ENCODE measurements at regions not wholly inside any gene's neighbourhood (a gene's known extent, or its start where the extent isn't known, plus 50 kb on each side); places are given as distances from the start of the nearest gene placed in this dataset.
A peak's percentile ranks its signal among the peaks of the same experiment; 100 is the strongest.

DNA sequence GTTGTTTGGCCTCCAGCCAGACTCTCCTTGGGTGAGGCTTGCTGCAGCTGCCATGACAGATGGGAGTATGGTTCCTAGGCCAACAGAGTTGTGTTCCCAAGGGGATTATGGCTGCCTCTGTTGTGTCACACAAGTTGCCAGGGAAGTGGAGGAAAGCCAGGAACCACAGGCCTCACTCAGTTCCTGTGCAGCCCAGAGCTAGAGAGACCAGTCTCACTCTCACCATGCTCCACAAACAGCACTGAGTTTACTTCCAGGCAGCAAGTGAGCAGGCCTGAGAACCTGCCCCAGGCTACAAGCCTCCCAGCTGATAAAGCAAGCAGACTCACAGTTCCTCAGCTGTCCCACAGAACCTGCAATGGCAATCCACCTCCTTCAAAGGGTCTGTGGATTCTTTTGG is 273.6 kb upstream of the TAS2R1 start:
- ChIA-PET POLR2A (no interaction called here), CTCF (interaction anchor here (1.2 kb wide), 1 partner anchor 242 kb away, joined by 3 read pairs; no protein-coding TSS in a partner anchor)
- Histone ChIP-seq H3K4me2 (no peak overlapping the region), H3K4me1 (no peaks in the 10 kb centered on the region), H3K9me3 (no peaks in the 10 kb centered on the region), H3K4me3 (no peak overlapping the region), H3K27ac (no peak overlapping the region)
- no peak for TF ChIP-seq PHF8 (IDR thresholded peaks at IDR 0.05; ENCODE audit: borderline replicate concordance, low read depth)
- TF ChIP-seq RARB (CRISPR knock-in tag; IDR thresholded peaks at IDR 0.05): no peak
- no peak for TF ChIP-seq ZFP36 (IDR thresholded peaks at IDR 0.05; ENCODE audit: borderline replicate concordance, partially characterized antibody)
- TF ChIP-seq NPAS2 (CRISPR knock-in tag; IDR thresholded peaks at IDR 0.05; ENCODE audit: borderline replicate concordance): no peak
- TF ChIP-seq, protein P1, sequence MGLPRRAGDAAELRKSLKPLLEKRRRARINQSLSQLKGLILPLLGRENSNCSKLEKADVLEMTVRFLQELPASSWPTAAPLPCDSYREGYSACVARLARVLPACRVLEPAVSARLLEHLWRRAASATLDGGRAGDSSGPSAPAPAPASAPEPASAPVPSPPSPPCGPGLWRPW (IDR thresholded peaks at IDR 0.05): no peak
- TF ChIP-seq TP53 (CRISPR knock-in tag; IDR thresholded peaks at IDR 0.05): no peak
- no peak for TF ChIP-seq NR3C1 (IDR thresholded peaks at IDR 0.05)
- TF ChIP-seq, protein P2, sequence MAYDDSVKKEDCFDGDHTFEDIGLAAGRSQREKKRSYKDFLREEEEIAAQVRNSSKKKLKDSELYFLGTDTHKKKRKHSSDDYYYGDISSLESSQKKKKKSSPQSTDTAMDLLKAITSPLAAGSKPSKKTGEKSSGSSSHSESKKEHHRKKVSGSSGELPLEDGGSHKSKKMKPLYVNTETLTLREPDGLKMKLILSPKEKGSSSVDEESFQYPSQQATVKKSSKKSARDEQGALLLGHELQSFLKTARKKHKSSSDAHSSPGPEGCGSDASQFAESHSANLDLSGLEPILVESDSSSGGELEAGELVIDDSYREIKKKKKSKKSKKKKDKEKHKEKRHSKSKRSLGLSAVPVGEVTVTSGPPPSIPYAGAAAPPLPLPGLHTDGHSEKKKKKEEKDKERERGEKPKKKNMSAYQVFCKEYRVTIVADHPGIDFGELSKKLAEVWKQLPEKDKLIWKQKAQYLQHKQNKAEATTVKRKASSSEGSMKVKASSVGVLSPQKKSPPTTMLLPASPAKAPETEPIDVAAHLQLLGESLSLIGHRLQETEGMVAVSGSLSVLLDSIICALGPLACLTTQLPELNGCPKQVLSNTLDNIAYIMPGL (CRISPR knock-in tag; IDR thresholded peaks at IDR 0.05; ENCODE audit: borderline replicate concordance): no peak
- TF ChIP-seq RCOR1 (IDR thresholded peaks at IDR 0.05; ENCODE audit: low read depth, low read length): no peak
- no peak for TF ChIP-seq CBX2 (IDR thresholded peaks at IDR 0.05; ENCODE audit: borderline replicate concordance, low read depth)
- TF ChIP-seq FOSL2 (IDR thresholded peaks at IDR 0.05): no peak
- TF ChIP-seq FOSL2 (CRISPR knock-in tag; IDR thresholded peaks at IDR 0.05): no peak
- TF ChIP-seq JUNB (IDR thresholded peaks at IDR 0.05): no peak
- ATAC-seq (no peak), FAIRE-seq (no peak), DNase-seq (ENCODE audit: low read depth in 1 of 2, low spot score in 1 of 2) (no peak)

DNA sequence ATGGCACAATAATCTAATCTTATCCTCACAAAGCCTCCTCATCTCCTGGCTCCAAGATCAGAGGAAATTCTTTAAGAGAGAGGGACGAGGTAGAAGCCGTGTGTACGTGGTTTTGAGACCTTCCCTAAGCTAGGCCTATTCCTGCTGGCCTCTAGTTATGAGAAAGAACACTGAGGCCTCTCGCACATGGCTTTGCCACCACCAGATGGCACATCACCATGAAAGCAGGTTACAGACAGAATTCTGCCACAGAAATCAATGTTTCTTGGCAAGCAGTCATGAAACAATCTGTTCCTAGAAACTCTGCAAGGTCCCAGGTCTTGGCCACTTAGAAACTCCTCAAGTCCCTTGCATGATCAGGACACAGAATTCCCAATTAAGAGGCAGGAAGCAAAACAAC is 268.2 kb upstream of the TAS2R1 start:
- WGBS (ENCODE audit: missing lambda C conversion rate): 15% methylated on average over 4 of the region's 4 CpGs
- FAIRE-seq: no peak
- CTCF ChIA-PET: interaction anchor here (0.8 to 4.3 kb wide), 10 partner anchors 10 to 248 kb away, joined by 3 to 19 read pairs (median 4); no protein-coding TSS in a partner anchor

DNA sequence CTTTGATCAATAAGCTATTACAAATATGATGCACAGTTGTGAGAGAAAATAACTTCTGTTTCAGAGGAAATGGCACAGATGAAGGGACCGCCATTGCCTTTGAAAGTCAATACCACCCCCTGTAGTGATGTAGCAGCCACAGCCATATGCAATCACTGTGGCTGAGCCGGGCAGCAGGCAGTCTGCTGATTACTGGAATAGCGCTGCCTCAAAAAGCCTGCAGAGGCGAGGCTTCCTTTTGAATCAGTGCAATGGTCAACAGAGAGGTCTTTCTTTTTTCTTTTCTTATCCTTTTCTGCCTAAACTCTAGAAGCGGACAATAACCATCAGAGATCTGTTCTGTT is 265.1 kb upstream of the TAS2R1 start:
- no peak for DNase-seq (ENCODE audit: low read depth in 1 of 2, low spot score in 1 of 2)
- H3K27ac ChIP-seq: no peak overlapping the region
- H3K4me2 ChIP-seq: no peak overlapping the region
- no peaks in the 10 kb centered on the region for H3K9me3 ChIP-seq
- TF ChIP-seq CBX2 (IDR thresholded peaks at IDR 0.05; ENCODE audit: borderline replicate concordance, low read depth): no peak
- TF ChIP-seq POLR2AphosphoS2 (conservative IDR thresholded peaks at IDR 0.05; ENCODE audit: low read length): no peak
- TF ChIP-seq SMC3 (IDR thresholded peaks at IDR 0.05): no peak
- no peak for TF ChIP-seq PHF8 (IDR thresholded peaks at IDR 0.05; ENCODE audit: borderline replicate concordance, low read depth)
- TF ChIP-seq, protein P3, sequence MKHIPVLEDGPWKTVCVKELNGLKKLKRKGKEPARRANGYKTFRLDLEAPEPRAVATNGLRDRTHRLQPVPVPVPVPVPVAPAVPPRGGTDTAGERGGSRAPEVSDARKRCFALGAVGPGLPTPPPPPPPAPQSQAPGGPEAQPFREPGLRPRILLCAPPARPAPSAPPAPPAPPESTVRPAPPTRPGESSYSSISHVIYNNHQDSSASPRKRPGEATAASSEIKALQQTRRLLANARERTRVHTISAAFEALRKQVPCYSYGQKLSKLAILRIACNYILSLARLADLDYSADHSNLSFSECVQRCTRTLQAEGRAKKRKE (CRISPR knock-in tag; IDR thresholded peaks at IDR 0.05; ENCODE audit: low read depth): no peak
- no peak overlapping the region for H3K4me3 ChIP-seq
- ATAC-seq: no peak
- POLR2A ChIA-PET: no interaction called here
- WGBS (ENCODE audit: missing lambda C conversion rate): 31% methylated on average over 5 of the region's 5 CpGs
- FAIRE-seq: no peak
- H3K4me1 ChIP-seq: no peaks in the 10 kb centered on the region
- CTCF ChIA-PET: interaction anchor here (1.1 kb wide), 1 partner anchor 111 kb away, joined by 3 read pairs; no protein-coding TSS in a partner anchor

More for the DNA sequence above, 268.2 kb upstream of the TAS2R1 start:
- DNase-seq (ENCODE audit: low read depth in 1 of 2, low spot score in 1 of 2): peak; percentile 8 to 35
- TF ChIP-seq, protein P4, sequence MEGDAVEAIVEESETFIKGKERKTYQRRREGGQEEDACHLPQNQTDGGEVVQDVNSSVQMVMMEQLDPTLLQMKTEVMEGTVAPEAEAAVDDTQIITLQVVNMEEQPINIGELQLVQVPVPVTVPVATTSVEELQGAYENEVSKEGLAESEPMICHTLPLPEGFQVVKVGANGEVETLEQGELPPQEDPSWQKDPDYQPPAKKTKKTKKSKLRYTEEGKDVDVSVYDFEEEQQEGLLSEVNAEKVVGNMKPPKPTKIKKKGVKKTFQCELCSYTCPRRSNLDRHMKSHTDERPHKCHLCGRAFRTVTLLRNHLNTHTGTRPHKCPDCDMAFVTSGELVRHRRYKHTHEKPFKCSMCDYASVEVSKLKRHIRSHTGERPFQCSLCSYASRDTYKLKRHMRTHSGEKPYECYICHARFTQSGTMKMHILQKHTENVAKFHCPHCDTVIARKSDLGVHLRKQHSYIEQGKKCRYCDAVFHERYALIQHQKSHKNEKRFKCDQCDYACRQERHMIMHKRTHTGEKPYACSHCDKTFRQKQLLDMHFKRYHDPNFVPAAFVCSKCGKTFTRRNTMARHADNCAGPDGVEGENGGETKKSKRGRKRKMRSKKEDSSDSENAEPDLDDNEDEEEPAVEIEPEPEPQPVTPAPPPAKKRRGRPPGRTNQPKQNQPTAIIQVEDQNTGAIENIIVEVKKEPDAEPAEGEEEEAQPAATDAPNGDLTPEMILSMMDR (IDR thresholded peaks at IDR 0.05): peak; percentile 36
- no peak for TF ChIP-seq POLR2A (IDR thresholded peaks at IDR 0.05; ENCODE audit: low read length)
- TF ChIP-seq RAD21 (conservative IDR thresholded peaks at IDR 0.05 in 1 of 2, IDR thresholded peaks at IDR 0.05 in 1 of 2): peak; percentile 33 to 49; a peak in 4 of 5 replicates
- TF ChIP-seq SMC3 (IDR thresholded peaks at IDR 0.05): peak; percentile 44; the same call in 2 of the 3 replicates
- Histone ChIP-seq H3K9me3 (no peaks in the 10 kb centered on the region), H3K4me1 (no peaks in the 10 kb centered on the region), H3K4me2 (no peak overlapping the region), H3K4me3 (no peak overlapping the region), H3K27ac (no peak overlapping the region)
- POLR2A ChIA-PET: no interaction called here
- ATAC-seq: peak; percentile 80 to 84; a peak in 5 of 6 replicates
